Mesothelial cell of epicardium (in vitro differentiated cells): ENCODE measurements at regions not wholly inside any gene's neighbourhood (a gene's known extent, or its start where the extent isn't known, plus 50 kb on each side); places are given as distances from the start of the nearest gene placed in this dataset.

Experiments
- DNase-seq, 2 experiments: peaks; one replicate each; pipeline ENCODE4 v3.0.0; 2021; ENCODE audit warnings: low spot score in 2 of 2; ENCODE audit not compliant: unreplicated experiment in 2 of 2
- H3K27ac Mint-ChIP-seq: 2 replicates; pipeline ENCODE4 v1.8.0; 2021; ENCODE audit warnings: mixed read lengths
- H3K27me3 Mint-ChIP-seq: 2 replicates; pipeline ENCODE4 v1.8.0; 2021; ENCODE audit warnings: low read depth, mixed read lengths
- H3K36me3 Mint-ChIP-seq: 2 replicates; pipeline ENCODE4 v1.8.0; 2021; ENCODE audit warnings: mixed read lengths
- H3K4me1 Mint-ChIP-seq: 2 replicates; pipeline ENCODE4 v1.8.0; 2021; ENCODE audit warnings: mixed read lengths
- H3K4me3 Mint-ChIP-seq: 2 replicates; pipeline ENCODE4 v1.8.0; 2021; ENCODE audit warnings: mild to moderate bottlenecking, moderate library complexity, mixed read lengths
- H3K9me3 Mint-ChIP-seq: 2 replicates; pipeline ENCODE4 v1.8.0; 2021; ENCODE audit warnings: mixed read lengths
- CTCF ChIP-seq: fragments of 200-600 bp; sonication (generic); IDR thresholded peaks from one replicate; pipeline ENCODE4 v1.5.0; 2021; ENCODE audit warnings: antibody characterized with exemption; ENCODE audit not compliant: unreplicated experiment

- Mint-ChIP-seq H3K36me3 (no peaks in the 10 kb centered on the region), H3K4me3 (no peak overlapping the region), H3K4me1 (peaks cover 3% of the 10 kb centered on the region), H3K27me3 (no peaks in the 10 kb centered on the region), H3K9me3 (peaks cover 4% of the 10 kb centered on the region), H3K27ac (no peak overlapping the region)
- TF ChIP-seq CTCF = no peak
- no peak for DNase-seq
These were observed 439.3 kb upstream of the ARPP21 start for GRCh38 chr3:35200056-35200455.

GRCh38 chr3:35201211-35201610 lies 438.1 kb upstream of the ARPP21 start:
- H3K4me1 Mint-ChIP-seq = peaks cover 3% of the 10 kb centered on the region
- TF ChIP-seq CTCF = no peak
- H3K27me3 Mint-ChIP-seq = no peaks in the 10 kb centered on the region
- no peak overlapping the region for H3K4me3 Mint-ChIP-seq
- H3K36me3 Mint-ChIP-seq = no peaks in the 10 kb centered on the region
- DNase-seq = no peak
- no peak overlapping the region for H3K27ac Mint-ChIP-seq
- H3K9me3 Mint-ChIP-seq = peaks cover 4% of the 10 kb centered on the region

- no peak for TF ChIP-seq CTCF
- no peaks in the 10 kb centered on the region for H3K4me1 Mint-ChIP-seq
- DNase-seq = no peak
- H3K9me3 Mint-ChIP-seq = peaks cover 11% of the 10 kb centered on the region
- no peak overlapping the region for H3K27ac Mint-ChIP-seq
- no peak overlapping the region for H3K4me3 Mint-ChIP-seq
- no peaks in the 10 kb centered on the region for H3K27me3 Mint-ChIP-seq
- H3K36me3 Mint-ChIP-seq = no peaks in the 10 kb centered on the region
These were observed 423.5 kb upstream of the ARPP21 start for GRCh38 chr3:35215525-35216500.

- Mint-ChIP-seq H3K4me3 (no peak overlapping the region), H3K9me3 (peaks cover 11% of the 10 kb centered on the region), H3K27ac (no peak overlapping the region), H3K27me3 (no peaks in the 10 kb centered on the region), H3K36me3 (no peaks in the 10 kb centered on the region), H3K4me1 (no peaks in the 10 kb centered on the region)
- DNase-seq = no peak
- no peak for TF ChIP-seq CTCF
These were observed 422.6 kb upstream of the ARPP21 start for GRCh38 chr3:35216501-35217266.

- TF ChIP-seq CTCF = no peak
- H3K9me3 Mint-ChIP-seq = peaks cover 6% of the 10 kb centered on the region
- H3K27me3 Mint-ChIP-seq = no peaks in the 10 kb centered on the region
- H3K4me1 Mint-ChIP-seq = no peaks in the 10 kb centered on the region
- H3K36me3 Mint-ChIP-seq = no peaks in the 10 kb centered on the region
- no peak for DNase-seq
- H3K4me3 Mint-ChIP-seq = no peak overlapping the region
- H3K27ac Mint-ChIP-seq = no peak overlapping the region
These were observed 415.5 kb upstream of the ARPP21 start for GRCh38 chr3:35223632-35224394.
